ENCODE measurements at regions not wholly inside any gene's neighbourhood (a gene's known extent, or its start where the extent isn't known, plus 50 kb on each side); places are given as distances from the start of the nearest gene placed in this dataset.

DNA sequence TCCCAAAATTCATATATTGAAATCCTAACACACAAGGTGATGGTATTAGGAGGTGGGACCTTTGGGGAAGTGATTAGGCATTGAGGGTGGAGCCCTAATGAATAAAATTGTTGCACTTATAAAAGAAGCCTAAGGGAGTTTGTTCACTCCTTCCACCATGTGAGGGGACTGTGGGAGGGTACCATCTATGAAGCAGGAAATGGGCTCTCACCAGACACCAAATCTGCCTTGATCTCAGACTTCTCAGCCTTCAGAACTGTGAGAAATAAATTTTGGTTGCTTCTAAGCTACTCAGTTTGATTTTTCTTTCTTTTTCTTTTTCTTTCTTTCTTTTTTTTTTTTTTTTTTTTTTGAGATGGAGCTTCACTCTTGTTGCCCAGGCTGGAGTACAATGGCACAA is 116.2 kb upstream of the GPC3 start:
- H3K4me3 Mint-ChIP-seq: no peak overlapping the region
- Histone ChIP-seq H3K4me3 (ENCODE audit: low read length) (no peak overlapping the region), H3K4me1 (ENCODE audit: control insufficient read depth, insufficient read depth, low read length) (no peaks in the 10 kb centered on the region), H3K27me3 (ENCODE audit: control insufficient read depth, insufficient read depth, low read length, poor library complexity, severe bottlenecking) (no peaks in the 10 kb centered on the region), H3K9me3 (ENCODE audit: control insufficient read depth, low read length) (no peaks in the 10 kb centered on the region), H3K9ac (ENCODE audit: extremely low read depth, low read length, poor library complexity, severe bottlenecking) (no peak overlapping the region), H3K36me3 (ENCODE audit: control insufficient read depth, insufficient read depth, low read length) (no peaks in the 10 kb centered on the region), H3K27ac (ENCODE audit: low read depth, low read length) (no peak overlapping the region)
- peaks cover 2% of the 10 kb centered on the region for H3K36me3 Mint-ChIP-seq (ENCODE audit: low read depth)
- TF ChIP-seq, protein P1, sequence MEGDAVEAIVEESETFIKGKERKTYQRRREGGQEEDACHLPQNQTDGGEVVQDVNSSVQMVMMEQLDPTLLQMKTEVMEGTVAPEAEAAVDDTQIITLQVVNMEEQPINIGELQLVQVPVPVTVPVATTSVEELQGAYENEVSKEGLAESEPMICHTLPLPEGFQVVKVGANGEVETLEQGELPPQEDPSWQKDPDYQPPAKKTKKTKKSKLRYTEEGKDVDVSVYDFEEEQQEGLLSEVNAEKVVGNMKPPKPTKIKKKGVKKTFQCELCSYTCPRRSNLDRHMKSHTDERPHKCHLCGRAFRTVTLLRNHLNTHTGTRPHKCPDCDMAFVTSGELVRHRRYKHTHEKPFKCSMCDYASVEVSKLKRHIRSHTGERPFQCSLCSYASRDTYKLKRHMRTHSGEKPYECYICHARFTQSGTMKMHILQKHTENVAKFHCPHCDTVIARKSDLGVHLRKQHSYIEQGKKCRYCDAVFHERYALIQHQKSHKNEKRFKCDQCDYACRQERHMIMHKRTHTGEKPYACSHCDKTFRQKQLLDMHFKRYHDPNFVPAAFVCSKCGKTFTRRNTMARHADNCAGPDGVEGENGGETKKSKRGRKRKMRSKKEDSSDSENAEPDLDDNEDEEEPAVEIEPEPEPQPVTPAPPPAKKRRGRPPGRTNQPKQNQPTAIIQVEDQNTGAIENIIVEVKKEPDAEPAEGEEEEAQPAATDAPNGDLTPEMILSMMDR (conservative IDR thresholded peaks at IDR 0.05): no peak
- H3K9me3 Mint-ChIP-seq: peaks cover 54% of the 10 kb centered on the region
- no peak overlapping the region for H3K27ac Mint-ChIP-seq
- H3K4me1 Mint-ChIP-seq: no peaks in the 10 kb centered on the region
- no peak for DNase-seq
- H3K27me3 Mint-ChIP-seq (ENCODE audit: insufficient read depth): no peaks in the 10 kb centered on the region

DNA sequence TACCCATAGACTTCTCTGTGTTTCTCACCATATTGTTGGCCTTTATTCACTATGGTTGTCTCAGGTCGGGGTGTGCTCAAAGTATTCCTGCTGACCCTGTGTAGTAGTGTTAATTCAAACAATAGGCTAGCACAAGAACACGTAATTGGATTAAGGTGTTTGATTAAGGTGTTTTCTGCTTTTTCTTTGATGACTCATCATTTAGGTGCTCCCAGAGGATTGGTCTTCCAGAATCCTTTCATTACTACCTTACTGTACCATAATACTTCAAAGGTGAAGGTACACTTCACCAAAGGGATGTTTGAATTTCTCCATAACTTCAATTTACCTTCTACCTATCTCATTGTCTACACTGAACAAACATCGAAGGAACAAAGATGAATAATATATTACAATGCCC is 121.7 kb upstream of the CCDC160 start:
- no peaks in the 10 kb centered on the region for H3K36me3 ChIP-seq (ENCODE audit: control insufficient read depth, insufficient read depth, low read length)
- TF ChIP-seq, protein P1 (conservative IDR thresholded peaks at IDR 0.05): no peak
- 90% methylated on average over 3 of the region's 3 CpGs; no CpG with 5 or more reads in 1 of the 2 experiments for WGBS, 2 experiments (ENCODE audit: insufficient coverage in 1 of 2, insufficient read length in 1 of 2)

DNA sequence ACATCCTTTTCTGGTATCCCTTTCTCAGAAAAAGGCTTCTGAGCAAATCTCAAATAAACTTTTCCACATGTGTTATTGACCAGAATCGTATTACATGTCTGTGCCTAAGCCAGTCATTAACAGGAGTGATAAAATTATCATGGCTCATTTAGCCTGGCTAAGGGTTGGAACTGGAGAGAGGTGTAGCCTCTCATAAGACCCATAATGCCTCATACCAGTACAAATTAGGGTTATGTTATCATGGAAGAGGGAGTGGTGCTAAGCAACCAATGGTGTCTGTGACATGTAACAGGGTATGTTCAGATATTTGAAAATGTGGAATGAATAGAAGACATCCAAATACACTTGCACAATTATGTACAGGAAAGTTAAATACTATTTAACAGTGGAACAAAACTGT is 99.6 kb upstream of the CCDC160 start:
- H3K36me3 ChIP-seq (ENCODE audit: control insufficient read depth, insufficient read depth, low read length): no peaks in the 10 kb centered on the region
- Mint-ChIP-seq H3K27ac (no peak overlapping the region), H3K9me3 (peaks cover 5% of the 10 kb centered on the region), H3K36me3 (ENCODE audit: low read depth) (no peaks in the 10 kb centered on the region), H3K4me3 (no peak overlapping the region), H3K4me1 (peaks cover 6% of the 10 kb centered on the region), H3K27me3 (ENCODE audit: insufficient read depth) (peaks cover 6% of the 10 kb centered on the region)
- H3K9ac ChIP-seq (ENCODE audit: extremely low read depth, low read length, poor library complexity, severe bottlenecking): no peak overlapping the region
- no peaks in the 10 kb centered on the region for H3K9me3 ChIP-seq (ENCODE audit: control insufficient read depth, low read length)
- H3K27me3 ChIP-seq (ENCODE audit: control insufficient read depth, insufficient read depth, low read length, poor library complexity, severe bottlenecking): no peaks in the 10 kb centered on the region
- TF ChIP-seq, protein P1 (conservative IDR thresholded peaks at IDR 0.05): no peak
- 100% methylated on average over 1 of the region's 1 CpG; no CpG with 5 or more reads in 1 of the 2 experiments for whole genome bisulfite sequencing, 2 experiments (ENCODE audit: insufficient coverage in 1 of 2, insufficient read length in 1 of 2)
- H3K27ac ChIP-seq (ENCODE audit: low read depth, low read length): no peak overlapping the region
- no peaks in the 10 kb centered on the region for H3K4me1 ChIP-seq (ENCODE audit: control insufficient read depth, insufficient read depth, low read length)
- no peak for DNase-seq
- H3K4me3 ChIP-seq (ENCODE audit: low read length): no peak overlapping the region

More for the DNA sequence above, 121.7 kb upstream of the CCDC160 start:
- Mint-ChIP-seq H3K27ac (no peak overlapping the region), H3K9me3 (peaks cover 59% of the 10 kb centered on the region), H3K27me3 (ENCODE audit: insufficient read depth) (peaks cover 6% of the 10 kb centered on the region), H3K36me3 (ENCODE audit: low read depth) (no peaks in the 10 kb centered on the region), H3K4me3 (no peak overlapping the region), H3K4me1 (no peaks in the 10 kb centered on the region)
- no peak overlapping the region for H3K27ac ChIP-seq (ENCODE audit: low read depth, low read length)
- no peak overlapping the region for H3K4me3 ChIP-seq (ENCODE audit: low read length)
- no peaks in the 10 kb centered on the region for H3K27me3 ChIP-seq (ENCODE audit: control insufficient read depth, insufficient read depth, low read length, poor library complexity, severe bottlenecking)
- no peaks in the 10 kb centered on the region for H3K4me1 ChIP-seq (ENCODE audit: control insufficient read depth, insufficient read depth, low read length)
- no peak for DNase-seq
- no peaks in the 10 kb centered on the region for H3K9me3 ChIP-seq (ENCODE audit: control insufficient read depth, low read length)
- no peak overlapping the region for H3K9ac ChIP-seq (ENCODE audit: extremely low read depth, low read length, poor library complexity, severe bottlenecking)
